Astrocyte (in vitro differentiated cells and primary cell): ENCODE measurements at regions not wholly inside any gene's neighbourhood (a gene's known extent, or its start where the extent isn't known, plus 50 kb on each side); places are given as distances from the start of the nearest gene placed in this dataset.
A peak's percentile ranks its signal among the peaks of the same experiment; 100 is the strongest.

Source experiments
- DNase-seq: peaks from one replicate; pipeline ENCODE4 v3.0.0-alpha.2; 2010; ENCODE audit warnings: low read depth
- FAIRE-seq: peaks from 2 replicates; lab custom pipeline; 2011; peaks lifted over from hg19 to GRCh38; lab: Jason Lieb, UNC
- H2AFZ ChIP-seq: 2 replicates; pipeline ENCODE4 v1.6.0; 2012; ENCODE audit warnings: low read depth, low read length, inconsistent platforms
- H3K27ac ChIP-seq: 2 replicates; pipeline ENCODE4 v1.5.1; 2011; ENCODE audit warnings: low read depth, low read length, inconsistent platforms
- H3K27me3 ChIP-seq: 2 replicates; pipeline ENCODE4 v1.6.0; 2011; ENCODE audit warnings: low read length, inconsistent platforms; ENCODE audit not compliant: insufficient read depth
- H3K36me3 ChIP-seq: 2 replicates; pipeline ENCODE4 v1.5.1; 2011; ENCODE audit warnings: low read length, inconsistent platforms; ENCODE audit not compliant: insufficient read depth
- H3K4me1 ChIP-seq: 2 replicates; pipeline ENCODE4 v1.5.1; 2011; ENCODE audit warnings: low read length, inconsistent platforms; ENCODE audit not compliant: insufficient read depth
- H3K4me2 ChIP-seq: 2 replicates; pipeline ENCODE4 v1.6.0; 2012; ENCODE audit warnings: low read length, inconsistent platforms
- H3K4me3 ChIP-seq: 2 replicates; pipeline ENCODE4 v1.5.1; 2011; ENCODE audit warnings: low read depth, mild to moderate bottlenecking, low read length, inconsistent platforms; ENCODE audit not compliant: insufficient read depth
- H3K79me2 ChIP-seq: 2 replicates; pipeline ENCODE4 v1.6.0; 2012; ENCODE audit warnings: mild to moderate bottlenecking, low read length, inconsistent platforms; ENCODE audit not compliant: insufficient read depth
- H3K9ac ChIP-seq: 2 replicates; pipeline ENCODE4 v1.6.0; 2012; ENCODE audit warnings: mild to moderate bottlenecking, low read length, inconsistent platforms
- H3K9me3 ChIP-seq: 2 replicates; pipeline ENCODE4 v1.5.1; 2012; ENCODE audit warnings: low read depth, mild to moderate bottlenecking, low read length, inconsistent platforms; ENCODE audit not compliant: insufficient read depth
- H4K20me1 ChIP-seq: 2 replicates; pipeline ENCODE4 v1.6.0; 2012; ENCODE audit warnings: low read length, inconsistent platforms; ENCODE audit not compliant: insufficient read depth
- H3K27ac Mint-ChIP-seq: one replicate; pipeline ENCODE4 v1.8.0; 2021; ENCODE audit warnings: mild to moderate bottlenecking, mixed read lengths; ENCODE audit not compliant: unreplicated experiment
- H3K27me3 Mint-ChIP-seq: one replicate; pipeline ENCODE4 v1.8.0; 2021; ENCODE audit warnings: low read depth, mixed read lengths; ENCODE audit not compliant: unreplicated experiment
- H3K36me3 Mint-ChIP-seq: one replicate; pipeline ENCODE4 v1.8.0; 2021; ENCODE audit warnings: low read depth, mixed read lengths; ENCODE audit not compliant: unreplicated experiment
- H3K4me1 Mint-ChIP-seq: one replicate; pipeline ENCODE4 v1.8.0; 2021; ENCODE audit warnings: low read depth, mixed read lengths; ENCODE audit not compliant: unreplicated experiment
- H3K4me3 Mint-ChIP-seq: one replicate; pipeline ENCODE4 v1.8.0; 2021; ENCODE audit warnings: mild to moderate bottlenecking, moderate library complexity, mixed read lengths; ENCODE audit not compliant: unreplicated experiment
- H3K9me3 Mint-ChIP-seq: one replicate; pipeline ENCODE4 v1.8.0; 2021; ENCODE audit warnings: mild to moderate bottlenecking, mixed read lengths; ENCODE audit not compliant: unreplicated experiment
- EZH2 ChIP-seq: IDR thresholded peaks from 2 replicates; pipeline ENCODE4 v1.6.1; 2012; ENCODE audit warnings: mild to moderate bottlenecking, low read length, inconsistent platforms; ENCODE audit not compliant: insufficient read depth
- TF ChIP-seq, protein P1 (sequence below): IDR thresholded peaks from 2 replicates; pipeline ENCODE4 v1.5.1; 2011; ENCODE audit warnings: low read depth, mild to moderate bottlenecking, inconsistent platforms, low read length, moderate library complexity; ENCODE audit not compliant: insufficient read depth

DNA sequence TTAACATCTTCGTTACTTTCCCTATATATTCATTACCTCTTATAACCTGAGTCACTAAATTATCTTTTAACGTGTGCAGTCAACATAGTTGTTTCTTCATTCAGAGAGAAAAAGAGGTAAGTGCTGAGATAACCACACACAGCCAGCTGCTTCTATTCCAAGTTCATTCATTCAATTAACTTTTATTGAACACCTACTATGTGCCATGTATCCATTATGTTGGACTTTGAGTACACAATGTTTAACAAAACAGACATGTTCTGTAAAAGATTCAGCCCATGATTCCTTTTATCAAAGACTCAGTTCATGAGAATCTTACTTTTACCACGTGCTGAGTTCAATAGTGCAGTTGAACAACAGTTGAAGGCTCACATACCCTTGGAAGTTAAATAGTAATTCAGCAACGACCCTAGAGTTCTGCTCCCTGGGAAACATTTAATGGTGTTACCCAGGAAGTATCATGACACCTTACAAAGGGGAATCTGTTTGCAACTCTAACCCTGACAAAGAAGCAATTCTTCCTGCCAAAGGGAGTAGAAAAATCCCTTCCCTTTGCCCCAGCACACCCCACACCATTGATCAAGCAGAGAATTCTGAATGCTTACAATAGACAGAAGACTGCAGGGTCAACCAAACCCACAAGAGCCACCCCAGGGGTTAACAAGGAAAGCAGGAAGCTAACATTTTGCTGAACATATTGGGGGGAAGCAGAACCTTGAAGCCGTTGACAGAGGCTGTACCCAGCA lies 595.8 kb downstream of the STK39 start:
- H3K9me3 Mint-ChIP-seq = no peaks in the 10 kb centered on the region
- H3K27me3 Mint-ChIP-seq = no peaks in the 10 kb centered on the region
- no peaks in the 10 kb centered on the region for H3K9me3 ChIP-seq
- H3K4me1 Mint-ChIP-seq = peaks cover 20% of the 10 kb centered on the region
- no peaks in the 10 kb centered on the region for H3K27me3 ChIP-seq
- no peaks in the 10 kb centered on the region for H3K36me3 Mint-ChIP-seq
- H3K9ac ChIP-seq = no peak overlapping the region
- H3K27ac ChIP-seq = no peak overlapping the region
- H3K4me3 Mint-ChIP-seq = no peak overlapping the region
- FAIRE-seq = no peak
- H3K27ac Mint-ChIP-seq = peak overlapping the region; percentile 34
- TF ChIP-seq EZH2 = no peak
- TF ChIP-seq, protein P1, sequence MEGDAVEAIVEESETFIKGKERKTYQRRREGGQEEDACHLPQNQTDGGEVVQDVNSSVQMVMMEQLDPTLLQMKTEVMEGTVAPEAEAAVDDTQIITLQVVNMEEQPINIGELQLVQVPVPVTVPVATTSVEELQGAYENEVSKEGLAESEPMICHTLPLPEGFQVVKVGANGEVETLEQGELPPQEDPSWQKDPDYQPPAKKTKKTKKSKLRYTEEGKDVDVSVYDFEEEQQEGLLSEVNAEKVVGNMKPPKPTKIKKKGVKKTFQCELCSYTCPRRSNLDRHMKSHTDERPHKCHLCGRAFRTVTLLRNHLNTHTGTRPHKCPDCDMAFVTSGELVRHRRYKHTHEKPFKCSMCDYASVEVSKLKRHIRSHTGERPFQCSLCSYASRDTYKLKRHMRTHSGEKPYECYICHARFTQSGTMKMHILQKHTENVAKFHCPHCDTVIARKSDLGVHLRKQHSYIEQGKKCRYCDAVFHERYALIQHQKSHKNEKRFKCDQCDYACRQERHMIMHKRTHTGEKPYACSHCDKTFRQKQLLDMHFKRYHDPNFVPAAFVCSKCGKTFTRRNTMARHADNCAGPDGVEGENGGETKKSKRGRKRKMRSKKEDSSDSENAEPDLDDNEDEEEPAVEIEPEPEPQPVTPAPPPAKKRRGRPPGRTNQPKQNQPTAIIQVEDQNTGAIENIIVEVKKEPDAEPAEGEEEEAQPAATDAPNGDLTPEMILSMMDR = no peak
- no peaks in the 10 kb centered on the region for H4K20me1 ChIP-seq
- H3K4me2 ChIP-seq = no peak overlapping the region
- no peak overlapping the region for H3K4me3 ChIP-seq
- H3K79me2 ChIP-seq = no peaks in the 10 kb centered on the region
- no peaks in the 10 kb centered on the region for H3K36me3 ChIP-seq
- H2AFZ ChIP-seq = no peak overlapping the region
- DNase-seq = no peak
- peaks cover 6% of the 10 kb centered on the region for H3K4me1 ChIP-seq

- H3K9me3 ChIP-seq = no peaks in the 10 kb centered on the region
- FAIRE-seq (no peak), DNase-seq (no peak)
- no peaks in the 10 kb centered on the region for H3K4me1 ChIP-seq
- Mint-ChIP-seq H3K4me3 (no peak overlapping the region), H3K9me3 (no peaks in the 10 kb centered on the region), H3K27ac (no peak overlapping the region), H3K4me1 (peaks cover 3% of the 10 kb centered on the region), H3K27me3 (no peaks in the 10 kb centered on the region), H3K36me3 (no peaks in the 10 kb centered on the region)
- H3K79me2 ChIP-seq = no peaks in the 10 kb centered on the region
- no peak for TF ChIP-seq EZH2
- TF ChIP-seq, protein P1 = no peak
- no peaks in the 10 kb centered on the region for H3K36me3 ChIP-seq
- no peak overlapping the region for H3K4me2 ChIP-seq
- no peak overlapping the region for H3K9ac ChIP-seq
- no peak overlapping the region for H3K27ac ChIP-seq
- no peaks in the 10 kb centered on the region for H4K20me1 ChIP-seq
- no peaks in the 10 kb centered on the region for H3K27me3 ChIP-seq
- no peak overlapping the region for H3K4me3 ChIP-seq
- no peak overlapping the region for H2AFZ ChIP-seq
Observed at GRCh38 chr2:167646557-167646956, 600.8 kb downstream of the STK39 start.

DNA sequence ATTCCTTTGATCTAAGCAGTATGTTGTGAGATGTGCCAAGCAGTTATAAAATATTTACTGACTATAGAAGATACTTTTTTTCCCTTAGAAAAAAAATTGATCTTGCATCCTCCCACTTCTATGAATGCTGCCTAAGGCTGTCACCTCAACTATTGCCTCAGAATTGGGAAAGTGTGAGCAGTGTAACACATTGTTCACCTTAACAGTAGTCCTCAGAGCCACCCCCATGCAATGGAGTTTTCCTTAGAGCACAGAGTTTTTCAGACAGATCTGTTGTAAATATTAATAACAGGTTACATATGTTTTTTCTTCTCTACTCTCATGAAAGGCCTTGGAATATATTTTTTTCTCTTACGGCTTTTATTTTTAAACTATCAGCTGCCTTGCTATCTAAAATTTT lies 607.3 kb downstream of the STK39 start:
- TF ChIP-seq, protein P1 = no peak
- no peak for TF ChIP-seq EZH2
- Mint-ChIP-seq H3K27ac (no peak overlapping the region), H3K4me3 (no peak overlapping the region), H3K4me1 (no peaks in the 10 kb centered on the region), H3K36me3 (no peaks in the 10 kb centered on the region), H3K9me3 (peaks cover 5% of the 10 kb centered on the region), H3K27me3 (no peaks in the 10 kb centered on the region)
- H3K4me3 ChIP-seq = no peak overlapping the region
- no peaks in the 10 kb centered on the region for H3K79me2 ChIP-seq
- H3K27ac ChIP-seq = no peak overlapping the region
- DNase-seq (no peak), FAIRE-seq (no peak)
- H3K9ac ChIP-seq = no peak overlapping the region
- H4K20me1 ChIP-seq = no peaks in the 10 kb centered on the region
- H3K4me1 ChIP-seq = no peaks in the 10 kb centered on the region
- H2AFZ ChIP-seq = no peak overlapping the region
- H3K4me2 ChIP-seq = no peak overlapping the region
- no peaks in the 10 kb centered on the region for H3K36me3 ChIP-seq
- no peaks in the 10 kb centered on the region for H3K27me3 ChIP-seq
- H3K9me3 ChIP-seq = no peaks in the 10 kb centered on the region
